Keratinocyte (primary cell): ENCODE measurements at regions not wholly inside any gene's neighbourhood (a gene's known extent, or its start where the extent isn't known, plus 50 kb on each side); places are given as distances from the start of the nearest gene placed in this dataset.

Experiments used
- DNase-seq: peaks from one replicate; pipeline ENCODE4 v3.0.0-alpha.2; 2011; ENCODE audit warnings: low read depth, missing footprints, low spot score
- FAIRE-seq: peaks from 2 replicates; lab custom pipeline; 2011; peaks lifted over from hg19 to GRCh38; lab: Jason Lieb, UNC
- H2AFZ ChIP-seq: 2 replicates; pipeline ENCODE4 v1.6.0; 2012; ENCODE audit warnings: low read length, control low read depth, inconsistent platforms; ENCODE audit not compliant: control insufficient read depth
- H3K27ac ChIP-seq: 2 replicates; pipeline ENCODE4 v1.5.1; 2011; ENCODE audit warnings: low read length; ENCODE audit not compliant: control insufficient read depth, insufficient read depth
- H3K27me3 ChIP-seq: 3 replicates; pipeline ENCODE4 v1.6.0; 2011; ENCODE audit warnings: low read length; ENCODE audit not compliant: control insufficient read depth, insufficient read depth; ENCODE audit errors: extremely low read depth
- H3K36me3 ChIP-seq, 2 experiments: 2 replicates in 1 of 2; 3 replicates in 1 of 2; pipeline ENCODE4 v1.5.1; 2011; ENCODE audit warnings: low read length in 2 of 2, mild to moderate bottlenecking in 1 of 2; ENCODE audit not compliant: control insufficient read depth in 2 of 2, insufficient read depth in 2 of 2; ENCODE audit errors: extremely low read depth in 1 of 2
- H3K4me1 ChIP-seq: 3 replicates; pipeline ENCODE4 v1.5.1; 2011; ENCODE audit warnings: low read length; ENCODE audit not compliant: control insufficient read depth, insufficient read depth; ENCODE audit errors: extremely low read depth
- H3K4me2 ChIP-seq: 3 replicates; pipeline ENCODE4 v1.6.0; 2011; ENCODE audit warnings: low read depth, low read length; ENCODE audit not compliant: control insufficient read depth, insufficient read depth; ENCODE audit errors: extremely low read depth
- H3K4me3 ChIP-seq, 3 experiments: fragments of 200-600 bp in 1 of 3; sonication (generic) in 1 of 3; 2 replicates in 2 of 3; 3 replicates in 1 of 3; pipeline ENCODE4 v1.5.1; 2011 to 2016; ENCODE audit warnings: low read length in 3 of 3, mild to moderate bottlenecking in 3 of 3, control low read depth in 2 of 3, inconsistent platforms in 1 of 3, low read depth in 1 of 3, mixed read lengths in 1 of 3, mixed run types in 1 of 3, moderate library complexity in 1 of 3; ENCODE audit not compliant: control insufficient read depth in 2 of 3, insufficient read depth in 2 of 3; ENCODE audit errors: extremely low read depth in 1 of 3
- H3K79me2 ChIP-seq: 2 replicates; pipeline ENCODE4 v1.6.0; 2012; ENCODE audit warnings: low read length; ENCODE audit not compliant: control insufficient read depth, insufficient read depth
- H3K9ac ChIP-seq: 3 replicates; pipeline ENCODE4 v1.6.0; 2011; ENCODE audit warnings: low read length; ENCODE audit not compliant: control insufficient read depth, insufficient read depth; ENCODE audit errors: extremely low read depth
- H3K9me1 ChIP-seq: 3 replicates; pipeline ENCODE4 v1.6.0; 2011; ENCODE audit warnings: low read length; ENCODE audit not compliant: control insufficient read depth, insufficient read depth; ENCODE audit errors: extremely low read depth
- H3K9me3 ChIP-seq: 2 replicates; pipeline ENCODE4 v1.5.1; 2012; ENCODE audit warnings: low read depth, low read length; ENCODE audit not compliant: control insufficient read depth
- H4K20me1 ChIP-seq: 3 replicates; pipeline ENCODE4 v1.6.0; 2011; ENCODE audit warnings: low read length; ENCODE audit not compliant: control insufficient read depth, insufficient read depth; ENCODE audit errors: extremely low read depth
- CTCF ChIP-seq, 3 experiments: IDR thresholded peaks in 1 of 3; conservative IDR thresholded peaks in 1 of 3; optimal IDR thresholded peaks in 1 of 3; 2 replicates in 2 of 3; 3 replicates in 1 of 3; pipeline versions ENCODE3 to v1.5.1; 2011; ENCODE audit warnings: low read length in 3 of 3, mild to moderate bottlenecking in 3 of 3, moderate library complexity in 2 of 3, control low read depth in 1 of 3, inconsistent platforms in 1 of 3; ENCODE audit not compliant: insufficient read depth in 2 of 3; ENCODE audit errors: extremely low read depth in 1 of 3
- EZH2 ChIP-seq: IDR thresholded peaks from one replicate; pipeline ENCODE4 v1.6.1; 2012; ENCODE audit warnings: inconsistent platforms, mild to moderate bottlenecking, low read length, moderate library complexity
- dilution Hi-C: fragments of 300-500 bp; cut with MboI; formaldehyde crosslinking; loops from one replicate; pipeline ENCODE4 v1.7.0; 2020; ENCODE audit warnings: low sequenced_read_pairs; ENCODE audit not compliant: extremely low pct_ligation_motif_present

- H3K27ac ChIP-seq, result no peak overlapping the region
- H4K20me1 ChIP-seq, result no peaks in the 10 kb centered on the region
- no peaks in the 10 kb centered on the region for H3K27me3 ChIP-seq
- FAIRE-seq (peak; percentile 61), DNase-seq (peak; percentile 11)
- no peak overlapping the region for H2AFZ ChIP-seq
- no peaks in the 10 kb centered on the region for H3K79me2 ChIP-seq
- no peaks in the 10 kb centered on the region for H3K9me1 ChIP-seq
- dilution Hi-C loops, result no loop called here
- peaks cover 14% of the 10 kb centered on the region for H3K4me1 ChIP-seq
- H3K9ac ChIP-seq, result no peak overlapping the region
- no peaks in the 10 kb centered on the region for H3K9me3 ChIP-seq
- H3K4me2 ChIP-seq, result no peak overlapping the region
- H3K36me3 ChIP-seq, result no peaks in the 10 kb centered on the region
- no peak for TF ChIP-seq EZH2
- no peak for TF ChIP-seq CTCF (optimal IDR thresholded peaks at IDR 0.05 in 1 of 3, IDR thresholded peaks at IDR 0.05 in 1 of 3, conservative IDR thresholded peaks at IDR 0.05 in 1 of 3; ENCODE audit: extremely low read depth in 1 of 3, insufficient read depth in 2 of 3, low read length in 3 of 3)
- H3K4me3 ChIP-seq, result no peak overlapping the region
Measured at GRCh38 chr18:68267583-68267982, 447.3 kb downstream of the TMX3 start.

GRCh38 chr18:68263481-68263880 is 451.4 kb downstream of the TMX3 start:
- H3K9ac ChIP-seq, result peak overlapping the region; percentile 61
- no peaks in the 10 kb centered on the region for H3K27me3 ChIP-seq
- no peaks in the 10 kb centered on the region for H4K20me1 ChIP-seq
- peak overlapping the region in 2 of 3 experiments; percentile 8 to 21 for H3K4me3 ChIP-seq
- peak; percentile 95 for FAIRE-seq
- DNase-seq, result peak; percentile 25
- peak overlapping the region; percentile 90 for H3K27ac ChIP-seq
- peaks cover 28% of the 10 kb centered on the region for H3K4me1 ChIP-seq
- H2AFZ ChIP-seq, result peak overlapping the region; percentile 68
- no peaks in the 10 kb centered on the region for H3K9me1 ChIP-seq
- H3K79me2 ChIP-seq, result no peaks in the 10 kb centered on the region
- H3K4me2 ChIP-seq, result peak overlapping the region; percentile 67
- dilution Hi-C loops, result no loop called here
- H3K36me3 ChIP-seq, result no peaks in the 10 kb centered on the region
- no peak for TF ChIP-seq CTCF (optimal IDR thresholded peaks at IDR 0.05 in 1 of 3, IDR thresholded peaks at IDR 0.05 in 1 of 3, conservative IDR thresholded peaks at IDR 0.05 in 1 of 3; ENCODE audit: extremely low read depth in 1 of 3, insufficient read depth in 2 of 3, low read length in 3 of 3)
- TF ChIP-seq EZH2, result no peak
- H3K9me3 ChIP-seq, result no peaks in the 10 kb centered on the region
